Suppressor macrophage treated with lipopolysaccharide for 1 hour (primary cell): ENCODE measurements at regions not wholly inside any gene's neighbourhood (a gene's known extent, or its start where the extent isn't known, plus 50 kb on each side); places are given as distances from the start of the nearest gene placed in this dataset.
"Not testable (repeated sequence)": the region's sequence is repeated elsewhere in the genome, so short reads cannot be mapped to it uniquely, and the experiment has no call there.

ENCODE experiments used
- DNase-seq, 3 donors: peaks; one replicate each; pipeline ENCODE4 v3.0.0-alpha.2; 2020 to 2022

DNA sequence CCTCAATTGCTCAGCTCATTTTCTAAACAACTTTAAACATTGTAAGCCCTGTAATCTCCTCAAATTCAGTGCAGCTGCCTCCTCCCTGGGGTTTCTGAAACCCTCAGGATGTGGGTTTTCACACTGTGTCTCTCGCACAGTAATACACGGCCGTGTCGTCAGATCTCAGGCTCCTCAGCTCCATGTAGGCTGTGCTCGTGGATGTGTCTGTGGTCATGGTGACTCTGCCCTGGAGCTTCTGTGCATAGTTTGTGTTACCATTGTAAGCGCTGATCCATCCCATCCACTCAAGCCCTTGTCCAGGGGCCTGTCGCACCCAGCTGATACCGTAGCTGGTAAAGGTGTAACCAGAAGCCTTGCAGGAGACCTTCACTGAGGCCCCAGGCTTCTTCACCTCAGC, 658.4 kb downstream of the TMEM121 start:
- DNase-seq: peak in 1 of 3 donors; percentile 15

- DNase-seq: peak in 1 of 3 donors; percentile 2
These were observed 658.9 kb downstream of the TMEM121 start for GRCh38 chr14:106185174-106185836.

GRCh38 chr14:106185837-106186233, 659.5 kb downstream of the TMEM121 start:
- DNase-seq: peak; percentile 18 to 43 (median 24)

DNA sequence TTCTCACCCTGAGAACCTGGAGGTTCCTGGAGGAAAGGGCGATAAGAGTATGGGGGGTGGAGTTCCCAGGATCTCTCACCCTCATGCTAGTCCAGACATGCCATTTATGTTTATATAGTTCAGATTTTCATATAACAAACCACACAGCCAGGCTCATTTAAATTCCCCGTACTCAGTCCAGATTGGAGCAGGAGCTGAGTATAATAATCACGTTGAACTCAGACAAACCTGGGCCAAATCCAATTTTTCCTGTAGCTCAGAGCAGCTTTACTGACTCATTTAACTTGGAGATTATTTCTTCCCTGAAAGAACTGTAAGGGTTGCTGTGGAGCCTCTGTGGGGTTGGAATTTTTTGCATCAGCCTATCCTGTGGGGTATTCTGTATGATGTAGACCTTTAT, 660.8 kb downstream of the TMEM121 start:
- no peak for DNase-seq

DNA sequence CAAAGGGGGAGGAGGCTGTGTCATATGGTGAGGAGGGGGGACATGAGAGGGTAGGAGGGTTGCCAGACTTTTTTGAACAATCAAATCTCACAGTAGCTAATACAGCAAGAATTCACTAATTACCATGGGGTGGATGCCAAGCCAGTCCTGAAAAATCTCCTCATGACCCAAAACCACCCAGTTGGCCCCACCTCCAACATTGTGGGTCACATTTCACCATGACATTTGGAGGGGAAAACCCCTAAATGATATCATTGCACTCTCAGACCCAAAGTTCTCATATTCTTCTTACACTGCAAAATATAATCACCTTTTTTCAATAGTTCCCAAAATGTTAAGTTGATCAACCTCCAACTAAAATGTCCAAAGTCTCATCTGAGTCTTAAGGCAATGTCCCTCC, 666.3 kb downstream of the TMEM121 start:
- peak; percentile 43 to 53 (median 44) for DNase-seq

GRCh38 chr14:106196459-106196858, 670.1 kb downstream of the TMEM121 start:
- peak; percentile 12 to 33 (median 19) for DNase-seq

- not testable (repeated sequence) for DNase-seq
These were observed 670.9 kb downstream of the TMEM121 start for GRCh38 chr14:106197264-106197663.

- DNase-seq: peak in 1 of 3 donors; percentile 10
These were observed 672.7 kb downstream of the TMEM121 start for GRCh38 chr14:106199097-106199496.

DNA sequence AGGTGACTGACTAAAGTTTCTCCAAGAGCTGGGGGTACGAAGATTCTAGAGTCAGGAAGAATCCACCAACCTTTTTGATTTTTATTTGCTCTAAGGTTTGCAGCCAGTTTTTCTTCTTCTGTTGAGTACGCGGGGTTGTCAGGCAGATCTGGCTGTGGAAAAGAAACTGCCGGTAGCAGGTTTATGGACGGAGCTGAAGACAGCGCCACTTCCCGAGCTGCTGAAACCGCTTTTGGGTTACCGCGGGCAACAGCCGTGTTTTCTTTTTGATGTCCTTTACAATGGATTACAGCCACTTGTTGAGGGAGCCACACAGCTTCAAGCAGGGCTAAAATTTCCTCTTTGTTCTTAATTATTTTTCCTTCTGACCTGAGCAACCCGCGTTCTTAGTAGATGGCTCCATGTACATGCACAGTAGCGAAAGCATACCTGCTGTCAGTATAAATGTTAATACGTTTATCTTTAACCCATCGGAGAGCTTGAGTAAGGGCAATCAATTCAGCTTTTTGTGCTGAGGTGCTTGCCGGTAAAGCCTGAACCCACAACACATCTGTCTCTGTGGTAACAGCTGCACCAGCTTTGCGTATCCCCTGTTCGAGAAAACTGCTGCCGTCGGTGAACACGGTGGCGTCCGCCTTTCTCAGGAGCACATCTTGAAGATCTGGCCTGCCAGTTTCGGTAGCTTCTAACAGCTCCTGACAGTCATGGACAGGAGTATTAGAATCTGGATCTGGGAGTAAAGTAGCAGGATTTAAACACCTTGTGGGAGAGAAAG, 674.3 kb downstream of the TMEM121 start:
- DNase-seq: no peak

DNA sequence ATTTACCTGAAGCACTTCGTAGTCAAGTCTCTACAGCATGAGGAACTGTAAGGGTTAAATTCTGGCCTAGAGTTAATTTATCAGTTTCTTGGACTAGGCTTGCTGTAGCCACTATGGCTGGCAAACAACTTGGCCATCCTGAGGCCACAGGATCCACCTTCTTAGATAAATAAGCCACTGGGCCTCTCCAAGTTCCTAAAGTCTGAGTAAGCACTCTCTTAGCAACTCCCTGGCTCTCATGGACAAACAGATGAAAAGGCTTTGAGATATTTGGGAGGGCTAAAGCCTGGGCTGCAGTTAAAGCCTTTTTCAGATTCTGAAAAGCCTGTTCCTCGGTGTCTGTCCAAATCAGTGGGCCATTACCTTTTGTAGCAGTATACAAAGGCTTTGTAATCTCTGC, 675.0 kb downstream of the TMEM121 start:
- DNase-seq: no peak

DNA sequence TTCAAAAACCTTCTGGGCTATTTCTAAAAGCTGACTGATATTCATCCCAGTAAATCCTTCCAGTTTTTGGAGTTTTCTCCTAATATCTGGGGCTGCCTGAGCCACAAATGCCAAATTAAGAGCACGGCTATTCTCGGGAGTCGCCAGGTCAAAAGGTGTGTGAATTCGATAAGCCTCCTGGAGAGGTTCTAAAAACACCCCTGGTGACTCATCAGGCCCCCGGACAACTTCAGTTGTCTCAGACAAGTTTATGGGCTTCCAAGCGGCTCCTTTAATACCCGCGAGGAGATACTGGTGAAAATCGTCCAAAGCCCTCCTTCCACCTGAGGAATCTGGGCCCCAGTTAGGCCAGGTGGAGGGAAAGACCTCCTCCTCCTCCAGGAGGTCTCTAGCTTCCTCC, 677.1 kb downstream of the TMEM121 start:
- no peak for DNase-seq

- no peak for DNase-seq
These were observed 677.7 kb downstream of the TMEM121 start for GRCh38 chr14:106204063-106204462.

DNA sequence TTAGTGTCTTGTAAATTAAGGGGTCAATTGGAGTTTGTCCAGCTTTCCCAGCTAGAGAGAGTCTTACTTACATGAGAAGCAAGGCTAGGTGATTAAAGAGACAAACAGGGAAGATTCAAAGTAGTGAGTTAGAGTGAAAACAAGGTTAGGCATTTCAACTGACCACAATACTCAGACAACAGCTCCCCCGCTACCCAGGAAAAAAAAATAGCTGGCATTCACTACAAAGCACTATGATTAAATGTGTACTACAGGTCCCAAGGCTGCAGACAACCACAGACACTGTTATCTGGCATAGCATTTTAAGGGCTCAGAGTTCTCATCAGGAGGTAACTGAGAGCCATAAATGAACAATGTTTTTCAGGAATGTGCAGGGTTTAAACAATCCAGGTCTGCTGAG, 680.9 kb downstream of the TMEM121 start:
- no peak for DNase-seq

- no peak for DNase-seq
These were observed 682.4 kb downstream of the TMEM121 start for GRCh38 chr14:106208794-106209193.

DNA sequence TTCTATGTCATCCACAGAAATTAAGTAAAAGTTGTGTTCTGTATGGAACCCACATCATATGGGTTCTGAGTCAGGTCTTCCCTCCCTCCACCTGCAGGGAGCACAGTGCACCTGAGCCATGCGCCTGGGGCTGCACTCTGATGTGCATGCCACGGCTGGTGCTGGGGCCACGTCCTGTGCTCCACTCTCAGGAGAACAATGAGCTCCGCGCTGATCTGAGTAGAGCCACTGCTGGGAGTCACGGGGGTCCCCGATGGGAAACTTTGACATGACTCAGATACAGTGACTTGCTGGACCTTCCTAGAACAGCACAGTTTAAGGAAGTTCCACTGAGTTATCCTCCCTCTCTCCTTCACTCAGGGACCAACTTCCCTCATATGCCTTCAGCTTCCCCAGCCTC, 683.4 kb downstream of the TMEM121 start:
- DNase-seq: peak; percentile 25 to 52 (median 28)

- DNase-seq: no peak
These were observed 684.3 kb downstream of the TMEM121 start for GRCh38 chr14:106210650-106211049.

DNA sequence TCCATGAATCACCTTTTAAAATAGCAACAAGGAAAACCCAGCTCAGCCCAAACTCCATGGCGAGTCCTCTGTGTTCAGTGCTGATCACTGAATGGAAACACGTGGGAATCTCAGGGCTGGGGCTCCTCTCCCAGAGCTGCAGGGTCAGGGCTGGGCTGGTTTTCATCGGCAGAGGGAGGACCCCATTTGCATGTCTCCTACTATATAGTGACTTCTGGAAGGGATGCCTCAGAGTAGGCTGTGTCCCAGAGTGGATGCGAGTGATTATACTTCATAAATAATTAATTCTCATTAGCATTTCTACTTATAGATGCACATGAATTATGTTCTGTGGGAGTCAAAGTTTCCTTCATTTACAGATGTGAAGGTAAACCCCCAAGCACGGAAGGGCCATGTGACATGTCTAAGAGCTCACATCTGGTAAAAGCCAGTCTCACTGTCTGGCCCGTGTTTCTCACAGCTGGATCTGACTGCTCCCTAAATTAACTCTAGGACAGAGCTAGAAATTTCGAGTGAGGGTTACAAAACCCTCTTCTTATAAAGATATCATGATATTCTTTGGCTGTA, 685.0 kb downstream of the TMEM121 start:
- DNase-seq: no peak

GRCh38 chr14:106215229-106215628, 688.8 kb downstream of the TMEM121 start:
- no peak for DNase-seq

DNA sequence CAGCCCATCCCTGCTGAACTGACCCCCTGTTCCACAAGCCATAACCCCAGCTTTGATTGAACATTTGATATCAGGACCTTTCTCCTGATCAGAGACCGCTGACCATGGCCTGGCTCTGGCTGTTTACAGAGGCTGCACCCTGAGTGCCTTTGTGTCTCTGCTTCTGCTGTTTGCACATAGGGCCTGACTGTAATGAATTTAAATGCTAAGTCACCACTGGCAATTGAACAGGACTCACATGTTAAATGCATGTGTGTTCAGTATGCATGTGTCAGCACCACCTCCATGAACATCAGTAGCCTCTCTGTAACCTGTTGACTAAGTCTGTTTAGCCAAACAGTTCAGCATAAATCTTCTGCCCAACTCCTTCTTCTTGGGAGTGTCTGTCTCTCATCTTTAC, 690.3 kb downstream of the TMEM121 start:
- no peak for DNase-seq

- DNase-seq: no peak
These were observed 691.8 kb downstream of the TMEM121 start for GRCh38 chr14:106218174-106218573.

GRCh38 chr14:106222311-106222710, 695.9 kb downstream of the TMEM121 start:
- peak; percentile 28 to 61 (median 60) for DNase-seq

DNA sequence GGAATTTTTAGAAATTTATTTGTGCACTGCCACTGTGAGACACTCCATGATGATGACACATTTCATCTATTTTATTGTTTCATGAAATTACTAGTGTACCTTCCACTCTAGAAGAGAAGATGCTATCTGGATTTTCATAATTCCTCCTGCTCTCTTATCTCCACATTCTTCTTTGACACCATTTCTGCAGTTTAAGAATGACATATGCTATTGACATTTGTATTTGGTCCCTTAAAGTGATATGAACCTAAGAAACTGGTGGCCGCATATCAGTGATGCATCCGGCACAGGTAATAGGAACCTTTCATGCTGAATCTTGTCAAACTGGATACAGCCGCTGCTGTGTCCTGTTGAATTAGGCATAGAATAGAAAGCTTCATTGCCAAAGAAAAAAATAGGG, 696.3 kb downstream of the TMEM121 start:
- DNase-seq: no peak

DNA sequence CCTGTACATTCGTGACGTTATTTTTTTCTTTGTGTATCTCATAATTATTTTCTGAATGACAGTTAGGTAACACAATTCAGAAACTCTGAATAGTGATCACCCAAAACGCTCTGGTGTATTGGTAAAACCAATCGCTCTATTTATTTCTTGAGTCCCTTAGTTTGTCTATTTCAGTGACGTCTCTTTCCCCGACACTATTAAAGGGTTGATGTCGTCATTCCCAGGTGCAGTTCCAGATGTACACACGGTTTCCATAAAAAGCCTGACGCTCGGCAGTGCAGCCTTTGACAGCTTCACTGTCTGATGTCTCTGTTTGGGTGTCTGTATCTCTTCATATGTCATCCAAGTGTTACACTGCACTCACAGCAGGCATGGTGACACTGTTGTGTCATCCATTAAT, 701.4 kb downstream of the TMEM121 start:
- DNase-seq: no peak

DNA sequence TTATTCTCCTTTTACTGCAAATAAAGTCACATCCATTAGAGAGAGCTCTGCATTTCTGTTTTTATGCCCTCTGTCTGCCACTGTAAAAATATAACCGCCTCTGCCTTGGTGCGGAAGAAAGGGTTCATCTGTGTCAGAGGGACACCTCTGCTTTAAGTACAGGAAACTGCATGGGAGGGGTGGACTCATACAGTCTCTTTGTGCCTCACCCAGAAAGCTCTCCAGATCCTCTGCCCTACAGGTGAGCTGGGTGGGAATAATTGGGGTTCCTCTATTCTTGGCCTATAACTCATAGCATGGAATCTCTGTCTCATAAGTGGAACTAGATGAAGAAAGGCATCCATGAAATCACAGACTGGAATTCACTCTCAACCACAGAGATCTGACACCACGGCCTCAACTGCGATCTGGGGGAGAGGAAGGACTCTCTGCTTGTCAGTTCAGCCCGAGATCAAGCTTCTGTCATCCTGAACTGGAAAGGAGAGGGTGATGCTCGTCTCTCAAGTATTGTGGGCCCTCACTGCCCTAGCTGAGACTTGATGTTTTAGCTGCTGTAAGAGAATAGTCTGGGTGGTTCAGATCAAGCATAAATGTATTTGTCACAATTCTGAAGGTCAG, 702.3 kb downstream of the TMEM121 start:
- DNase-seq: no peak
